ENCODE measurements at regions not wholly inside any gene's neighbourhood (a gene's known extent, or its start where the extent isn't known, plus 50 kb on each side); places are given as distances from the start of the nearest gene placed in this dataset.

GRCh38 chr5:57662991-57663390 is 180.4 kb upstream of the ACTBL2 start:
- no peaks in the 10 kb centered on the region for H3K9me3 ChIP-seq
- no peaks in the 10 kb centered on the region for H3K36me3 ChIP-seq
- peaks cover 3% of the 10 kb centered on the region for H3K4me1 ChIP-seq (ENCODE audit: insufficient read depth)
- no peak for TF ChIP-seq POLR2A (IDR thresholded peaks at IDR 0.05)
- TF ChIP-seq EP300 (IDR thresholded peaks at IDR 0.05), result no peak
- no peak for TF ChIP-seq CTCF (IDR thresholded peaks at IDR 0.05)
- no peak for DNase-seq
- 22 to 28% (median 23%) methylated on average over 4 of the region's 4 CpGs for WGBS, 3 donors
- no peak overlapping the region for H3K4me3 ChIP-seq
- no peak overlapping the region for H3K27ac ChIP-seq
- no peaks in the 10 kb centered on the region for H3K27me3 ChIP-seq
- intact Hi-C loops (cut with DNase I), result no loop called here

GRCh38 chr5:57659886-57660285 is 177.3 kb upstream of the ACTBL2 start:
- Histone ChIP-seq H3K36me3 (no peaks in the 10 kb centered on the region), H3K9me3 (no peaks in the 10 kb centered on the region), H3K4me3 (no peak overlapping the region), H3K27ac (no peak overlapping the region), H3K27me3 (no peaks in the 10 kb centered on the region), H3K4me1 (ENCODE audit: insufficient read depth) (peaks cover 3% of the 10 kb centered on the region)
- intact Hi-C loops (cut with DNase I), result no loop called here
- no peak for DNase-seq
- TF ChIP-seq EP300 (IDR thresholded peaks at IDR 0.05), result no peak
- WGBS, 3 donors, result 84 to 93% (median 88%) methylated on average over 2 of the region's 2 CpGs

DNA sequence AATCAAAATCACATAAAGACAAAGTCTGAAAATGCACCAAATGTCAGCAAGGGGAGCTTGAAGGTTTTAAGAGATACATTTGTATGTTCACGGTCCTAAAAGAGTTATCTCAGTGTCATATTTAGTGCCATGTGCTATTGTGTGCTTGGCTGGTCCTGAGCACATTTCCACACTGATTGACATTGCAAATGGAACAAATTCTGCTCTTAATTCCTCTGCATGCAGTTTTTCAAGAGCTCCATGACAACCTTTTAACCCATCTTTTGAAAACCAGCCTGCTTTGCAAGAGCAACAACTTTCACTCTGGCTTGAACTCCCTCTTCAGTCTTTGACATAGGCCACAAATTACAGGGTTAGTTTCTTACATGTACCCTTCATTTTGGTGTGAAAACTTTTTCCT is 175.4 kb upstream of the ACTBL2 start:
- WGBS, 3 donors, result 95 to 98% (median 95%) methylated on average over 1 of the region's 1 CpG
- Histone ChIP-seq H3K36me3 (no peaks in the 10 kb centered on the region), H3K27ac (no peak overlapping the region), H3K4me3 (no peak overlapping the region), H3K9me3 (no peaks in the 10 kb centered on the region), H3K4me1 (ENCODE audit: insufficient read depth) (peaks cover 3% of the 10 kb centered on the region), H3K27me3 (no peaks in the 10 kb centered on the region)
- no peak for DNase-seq
- intact Hi-C loops (cut with DNase I), result no loop called here
- no peak for TF ChIP-seq EP300 (IDR thresholded peaks at IDR 0.05)
- TF ChIP-seq POLR2A (IDR thresholded peaks at IDR 0.05), result no peak
- no peak for TF ChIP-seq CTCF (IDR thresholded peaks at IDR 0.05)

DNA sequence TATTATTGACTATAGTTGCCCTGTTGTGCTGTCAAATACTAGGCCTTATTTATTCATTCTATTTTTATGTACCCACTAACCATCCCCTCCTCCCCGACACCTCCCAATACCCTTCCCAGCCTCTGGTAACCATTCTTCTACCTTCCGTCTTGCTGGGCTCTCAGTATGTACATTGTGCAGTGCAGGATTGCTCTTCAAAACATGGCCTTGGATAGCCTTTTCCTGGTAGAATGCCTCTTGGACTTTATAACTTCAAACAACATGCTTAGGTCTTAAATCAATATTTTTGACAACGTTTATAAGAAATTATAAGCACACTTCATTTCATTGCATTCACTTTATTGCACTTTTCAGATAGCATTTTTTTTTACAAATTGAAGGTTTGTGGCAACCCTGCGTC is 172.6 kb upstream of the ACTBL2 start:
- no peaks in the 10 kb centered on the region for H3K27me3 ChIP-seq
- intact Hi-C loops (cut with DNase I), result no loop called here
- no peaks in the 10 kb centered on the region for H3K36me3 ChIP-seq
- H3K4me1 ChIP-seq (ENCODE audit: insufficient read depth), result no peaks in the 10 kb centered on the region
- H3K9me3 ChIP-seq, result no peaks in the 10 kb centered on the region
- 78 to 95% (median 78%) methylated on average over 4 of the region's 4 CpGs for WGBS, 3 donors
- TF ChIP-seq POLR2A (IDR thresholded peaks at IDR 0.05), result no peak
- TF ChIP-seq EP300 (IDR thresholded peaks at IDR 0.05), result no peak
- TF ChIP-seq CTCF (IDR thresholded peaks at IDR 0.05), result no peak
- H3K27ac ChIP-seq, result no peak overlapping the region
- H3K4me3 ChIP-seq, result no peak overlapping the region
- no peak for DNase-seq

- Histone ChIP-seq H3K4me3 (no peak overlapping the region), H3K4me1 (ENCODE audit: insufficient read depth) (no peaks in the 10 kb centered on the region), H3K27ac (no peak overlapping the region), H3K27me3 (no peaks in the 10 kb centered on the region), H3K36me3 (no peaks in the 10 kb centered on the region), H3K9me3 (no peaks in the 10 kb centered on the region)
- no peak for TF ChIP-seq EP300 (IDR thresholded peaks at IDR 0.05)
- no peak for TF ChIP-seq CTCF (IDR thresholded peaks at IDR 0.05)
- TF ChIP-seq POLR2A (IDR thresholded peaks at IDR 0.05), result no peak
- WGBS, 3 donors, result 64 to 77% (median 71%) methylated on average over 3 of the region's 3 CpGs
- DNase-seq, result no peak
- intact Hi-C loops (cut with DNase I), result no loop called here
Measured at GRCh38 chr5:57653636-57654290, 171.2 kb upstream of the ACTBL2 start.

Data from ovary (tissue), 7 donors.